Astrocyte of the spinal cord (primary cell): ENCODE measurements at regions not wholly inside any gene's neighbourhood (a gene's known extent, or its start where the extent isn't known, plus 50 kb on each side); places are given as distances from the start of the nearest gene placed in this dataset.

Experiments used
- DNase-seq: peaks from one replicate; pipeline ENCODE4 v3.0.0; 2011; ENCODE audit warnings: low read depth, low spot score
- H3K4me3 ChIP-seq: 2 replicates; pipeline ENCODE4 v1.5.1; 2011; ENCODE audit warnings: low read depth, mild to moderate bottlenecking, low read length, moderate library complexity
- in situ Hi-C: cut with HindIII; loops from 2 replicates; pipeline ENCODE4 v1.10.0; 2017; ENCODE audit warnings: low sequenced_read_pairs
- TF ChIP-seq, protein P1 (sequence below): IDR thresholded peaks from 2 replicates; pipeline ENCODE4 v1.5.1; 2012; ENCODE audit warnings: low read depth, mild to moderate bottlenecking, low read length, inconsistent platforms

DNA sequence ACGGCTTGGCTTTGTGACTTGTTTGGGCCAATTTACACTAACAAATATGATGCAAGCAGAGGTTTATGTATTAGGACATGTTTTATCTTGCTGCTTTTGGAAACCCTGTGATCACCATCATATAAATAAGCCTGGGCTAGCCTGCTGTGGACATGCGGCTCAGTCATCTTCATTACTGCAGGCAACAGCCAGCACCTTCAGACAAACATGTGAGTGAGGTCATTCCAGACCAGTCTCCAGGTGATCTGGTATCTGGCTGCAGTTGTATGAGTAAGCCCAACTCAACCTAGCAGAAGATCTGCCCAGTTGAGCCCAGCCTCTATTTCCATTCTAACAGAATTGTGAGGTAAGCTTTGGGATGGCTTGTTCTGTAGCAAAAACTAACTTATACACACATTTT lies 254.6 kb upstream of the ATP5MC3 start:
- TF ChIP-seq, protein P1, sequence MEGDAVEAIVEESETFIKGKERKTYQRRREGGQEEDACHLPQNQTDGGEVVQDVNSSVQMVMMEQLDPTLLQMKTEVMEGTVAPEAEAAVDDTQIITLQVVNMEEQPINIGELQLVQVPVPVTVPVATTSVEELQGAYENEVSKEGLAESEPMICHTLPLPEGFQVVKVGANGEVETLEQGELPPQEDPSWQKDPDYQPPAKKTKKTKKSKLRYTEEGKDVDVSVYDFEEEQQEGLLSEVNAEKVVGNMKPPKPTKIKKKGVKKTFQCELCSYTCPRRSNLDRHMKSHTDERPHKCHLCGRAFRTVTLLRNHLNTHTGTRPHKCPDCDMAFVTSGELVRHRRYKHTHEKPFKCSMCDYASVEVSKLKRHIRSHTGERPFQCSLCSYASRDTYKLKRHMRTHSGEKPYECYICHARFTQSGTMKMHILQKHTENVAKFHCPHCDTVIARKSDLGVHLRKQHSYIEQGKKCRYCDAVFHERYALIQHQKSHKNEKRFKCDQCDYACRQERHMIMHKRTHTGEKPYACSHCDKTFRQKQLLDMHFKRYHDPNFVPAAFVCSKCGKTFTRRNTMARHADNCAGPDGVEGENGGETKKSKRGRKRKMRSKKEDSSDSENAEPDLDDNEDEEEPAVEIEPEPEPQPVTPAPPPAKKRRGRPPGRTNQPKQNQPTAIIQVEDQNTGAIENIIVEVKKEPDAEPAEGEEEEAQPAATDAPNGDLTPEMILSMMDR, result no peak
- in situ Hi-C loops, result no loop called here
- no peak for DNase-seq
- H3K4me3 ChIP-seq, result no peak overlapping the region

DNA sequence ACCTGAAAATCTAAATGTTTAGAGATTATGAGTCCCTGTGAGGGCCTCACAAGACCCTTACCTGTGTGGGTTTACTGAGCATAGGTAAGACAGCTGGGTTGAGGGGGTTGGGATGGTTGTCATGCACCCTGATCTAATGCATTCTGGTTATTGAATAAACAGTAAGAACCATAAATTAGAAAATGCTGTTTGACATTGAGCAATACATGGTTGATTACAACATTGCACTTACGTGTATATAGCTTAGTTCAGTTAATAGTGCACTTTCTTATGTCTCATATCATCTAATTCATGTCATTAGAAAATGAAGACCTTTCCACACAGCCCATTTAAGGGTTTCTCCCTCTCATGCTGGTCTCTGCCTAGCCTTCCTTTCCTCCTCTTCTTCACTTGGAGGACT lies 253.5 kb upstream of the ATP5MC3 start:
- H3K4me3 ChIP-seq, result no peak overlapping the region
- DNase-seq, result no peak
- TF ChIP-seq, protein P1, result no peak
- in situ Hi-C loops, result no loop called here

DNA sequence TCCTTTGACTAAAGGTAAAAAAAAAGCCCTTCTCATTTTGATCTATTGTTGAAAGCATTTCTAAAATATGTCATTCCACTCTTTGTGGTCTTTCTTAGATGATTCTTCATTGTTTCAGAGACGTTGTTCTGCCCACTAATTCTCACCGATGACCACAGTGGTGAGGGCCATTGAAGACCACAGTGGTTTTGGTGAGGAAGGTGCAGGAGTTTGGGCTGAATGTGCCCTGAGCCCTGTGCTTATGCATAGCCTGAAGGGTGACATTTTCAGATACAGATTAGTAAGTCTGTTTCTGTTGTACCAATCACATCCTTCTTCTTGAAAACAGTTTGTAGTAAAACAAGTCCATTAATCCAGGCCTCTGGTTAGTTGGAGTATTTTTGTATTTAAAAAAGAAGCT lies 251.3 kb upstream of the ATP5MC3 start:
- no peak for DNase-seq

DNA sequence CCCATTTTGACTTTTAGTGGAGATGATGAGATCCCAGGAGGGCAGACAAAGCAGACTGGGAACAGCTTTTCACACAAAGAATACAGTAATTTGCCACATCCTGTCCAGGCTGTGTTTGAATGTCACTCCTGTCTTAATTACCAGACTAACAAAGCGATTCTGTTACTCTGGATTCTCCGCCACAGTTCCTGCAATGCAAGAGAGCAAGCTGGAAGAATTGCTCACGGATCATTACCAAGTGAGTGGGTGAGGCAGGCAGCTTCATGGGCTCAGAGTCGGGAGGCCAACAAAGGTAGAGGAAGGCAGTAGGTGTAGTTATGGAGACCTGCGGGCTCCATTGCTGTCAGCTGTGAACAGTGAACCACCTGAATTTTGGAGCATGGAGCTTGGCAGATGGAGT lies 250.5 kb upstream of the ATP5MC3 start:
- no peak overlapping the region for H3K4me3 ChIP-seq
- in situ Hi-C loops, result no loop called here
- TF ChIP-seq, protein P1, result no peak
- DNase-seq, result no peak

More for the DNA sequence above, 251.3 kb upstream of the ATP5MC3 start:
- in situ Hi-C loops, result no loop called here
- H3K4me3 ChIP-seq, result no peak overlapping the region
- TF ChIP-seq, protein P1, result no peak

DNA sequence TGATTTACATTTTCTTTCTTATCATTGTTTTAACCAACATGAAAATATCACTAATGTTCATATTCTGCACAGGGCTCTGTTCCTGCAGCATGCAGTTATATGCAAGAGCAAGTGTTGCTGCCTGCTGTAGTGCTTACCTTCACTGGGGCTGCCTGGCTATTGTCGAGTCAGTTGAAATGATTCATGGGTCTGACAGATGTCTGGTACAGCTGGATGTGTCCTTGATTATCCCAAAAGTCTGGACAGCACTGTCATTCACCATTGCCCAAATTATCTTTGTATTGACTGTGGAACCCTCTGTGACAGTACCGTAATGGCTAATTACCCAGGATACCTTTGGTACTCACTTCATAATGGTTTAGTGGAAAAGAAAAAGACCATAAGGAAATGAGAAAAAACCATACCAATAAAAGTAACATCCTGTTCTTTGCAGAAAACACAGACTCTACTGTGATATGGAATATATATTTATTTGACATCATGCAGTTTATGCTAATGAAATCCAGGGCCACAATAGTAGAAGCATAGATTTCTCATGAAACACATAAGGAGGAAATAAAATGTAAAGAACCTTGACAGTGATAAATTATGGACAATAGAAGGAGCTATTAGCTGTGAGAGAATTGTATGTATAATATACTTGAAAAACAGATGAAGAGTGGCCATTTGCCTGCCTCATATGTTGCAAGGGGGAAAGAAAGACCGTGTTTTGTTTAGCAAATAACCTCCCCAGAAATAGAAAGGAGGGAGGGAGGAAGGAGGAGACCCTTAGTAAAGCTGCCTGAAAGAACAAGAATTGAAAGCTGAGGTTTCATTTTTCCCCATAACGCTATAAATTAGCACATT lies 249.8 kb upstream of the ATP5MC3 start:
- TF ChIP-seq, protein P1, result no peak
- in situ Hi-C loops, result no loop called here
- no peak overlapping the region for H3K4me3 ChIP-seq
- no peak for DNase-seq

DNA sequence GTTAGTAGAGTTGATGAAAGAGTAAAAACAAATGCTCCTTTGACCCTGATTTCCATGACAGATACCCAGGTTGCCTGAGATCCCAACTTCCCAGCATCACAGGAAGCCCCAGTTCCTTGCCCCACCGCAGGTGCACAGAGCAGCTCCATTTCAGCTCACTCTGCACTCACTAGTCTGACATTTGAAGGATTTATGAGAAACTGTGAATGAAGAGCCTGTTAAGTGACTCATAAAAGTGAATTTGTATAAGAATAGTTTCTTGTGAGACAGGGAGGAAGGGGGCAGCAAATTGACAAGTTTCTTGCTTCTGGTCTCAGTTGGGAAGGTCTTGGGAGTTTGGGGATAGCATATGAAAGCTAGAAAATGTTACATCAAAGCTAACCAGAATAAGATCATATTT lies 248.7 kb upstream of the ATP5MC3 start:
- no peak overlapping the region for H3K4me3 ChIP-seq
- in situ Hi-C loops, result no loop called here
- TF ChIP-seq, protein P1, result no peak
- no peak for DNase-seq
